Stimulated activated CD8-positive, alpha-beta memory T cell treated with anti-CD3 and anti-CD28 coated beads, Interleukin-12 subunit alpha, Interleukin-12 subunit beta, amount 100 ng/mL, for 24 hours (primary cell): ENCODE measurements at regions not wholly inside any gene's neighbourhood (a gene's known extent, or its start where the extent isn't known, plus 50 kb on each side); places are given as distances from the start of the nearest gene placed in this dataset.

Experiments used
- DNase-seq: peaks from one replicate; pipeline ENCODE4 v3.0.0-alpha.2; 2020; ENCODE audit errors: extremely low read depth

DNA sequence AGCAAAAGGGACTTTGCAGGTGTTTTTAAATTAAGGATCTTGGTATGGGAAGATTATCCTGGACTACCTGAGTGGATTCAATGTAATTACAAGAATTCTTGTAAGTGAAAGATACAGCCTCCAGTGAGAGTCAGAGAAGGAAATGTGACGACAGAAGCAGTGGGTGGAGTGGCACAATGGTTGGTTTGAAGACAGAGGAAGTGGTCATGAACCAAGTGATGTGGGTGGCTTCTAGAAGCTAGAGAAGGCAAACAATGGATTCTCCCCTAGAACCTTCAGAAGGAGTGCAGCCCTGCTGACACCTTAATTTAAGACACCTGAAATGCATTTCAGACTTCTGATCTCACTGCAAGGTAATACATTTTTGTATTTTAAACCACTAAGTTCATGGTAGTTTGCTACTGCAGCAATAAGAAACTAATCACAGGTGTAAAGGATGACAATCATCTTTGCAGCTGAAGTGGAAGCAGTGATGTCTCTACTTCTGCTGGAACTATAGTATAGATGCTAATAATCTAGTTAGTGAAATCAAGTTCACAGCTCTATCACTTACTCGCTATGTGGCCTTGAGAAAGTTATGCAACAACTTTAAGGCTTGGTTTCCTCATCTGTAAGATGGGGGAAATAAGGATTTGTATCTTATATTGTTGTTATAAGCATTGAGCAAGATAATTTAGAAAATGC lies 403.4 kb upstream of the SUCLG2 start:
- DNase-seq, result peak; percentile 16

GRCh38 chr3:68056556-68056955 lies 402.1 kb upstream of the SUCLG2 start:
- DNase-seq, result no peak

GRCh38 chr3:68055215-68055614 lies 400.8 kb upstream of the SUCLG2 start:
- no peak for DNase-seq

GRCh38 chr3:68049776-68050175 lies 395.4 kb upstream of the SUCLG2 start:
- no peak for DNase-seq

DNA sequence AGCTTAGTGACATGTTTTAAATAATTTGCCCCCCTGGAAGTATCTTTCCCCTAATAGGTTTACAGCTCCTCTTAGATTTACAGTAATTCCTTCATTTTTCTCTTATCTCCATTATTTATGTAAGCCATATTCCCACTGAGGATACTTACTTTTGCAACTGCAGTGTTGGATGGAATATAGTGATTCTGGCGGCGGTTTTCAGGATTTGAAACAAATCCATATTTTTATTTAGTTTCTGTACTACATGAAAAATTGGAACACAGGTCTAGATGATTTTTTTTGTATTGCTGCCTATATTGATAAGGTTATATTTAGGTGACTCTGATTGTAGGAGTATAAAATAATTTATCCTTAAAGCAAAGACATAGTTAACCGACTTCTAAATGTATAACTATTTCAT lies 391.6 kb upstream of the SUCLG2 start:
- DNase-seq, result no peak

- DNase-seq, result no peak
Measured at GRCh38 chr3:68033867-68034266, 379.5 kb upstream of the SUCLG2 start.

- no peak for DNase-seq
Measured at GRCh38 chr3:68032209-68032608, 377.8 kb upstream of the SUCLG2 start.

GRCh38 chr3:68025189-68025588 lies 370.8 kb upstream of the SUCLG2 start:
- DNase-seq, result no peak

- DNase-seq, result no peak
Measured at GRCh38 chr3:68019876-68020275, 365.5 kb upstream of the SUCLG2 start.

GRCh38 chr3:68018275-68018674 lies 363.9 kb upstream of the SUCLG2 start:
- no peak for DNase-seq

DNA sequence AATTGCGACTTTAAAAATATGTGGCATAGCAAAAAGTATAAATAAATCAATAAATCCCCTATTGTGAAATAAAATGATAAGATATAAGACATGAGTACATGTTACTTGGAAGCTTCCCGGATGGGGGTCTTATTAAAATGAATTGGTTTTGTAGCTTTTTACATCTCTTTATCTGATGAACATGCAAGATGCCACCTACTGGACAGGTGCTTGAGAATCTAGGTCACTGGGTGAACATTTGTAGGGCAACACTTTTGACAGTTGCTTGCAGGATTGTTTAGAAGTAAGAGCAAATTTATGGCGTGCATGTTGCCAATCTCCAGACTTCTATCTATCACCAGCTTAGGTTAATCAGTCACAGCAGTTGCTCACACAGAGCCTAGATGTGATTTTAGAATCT lies 362.7 kb upstream of the SUCLG2 start:
- no peak for DNase-seq

DNA sequence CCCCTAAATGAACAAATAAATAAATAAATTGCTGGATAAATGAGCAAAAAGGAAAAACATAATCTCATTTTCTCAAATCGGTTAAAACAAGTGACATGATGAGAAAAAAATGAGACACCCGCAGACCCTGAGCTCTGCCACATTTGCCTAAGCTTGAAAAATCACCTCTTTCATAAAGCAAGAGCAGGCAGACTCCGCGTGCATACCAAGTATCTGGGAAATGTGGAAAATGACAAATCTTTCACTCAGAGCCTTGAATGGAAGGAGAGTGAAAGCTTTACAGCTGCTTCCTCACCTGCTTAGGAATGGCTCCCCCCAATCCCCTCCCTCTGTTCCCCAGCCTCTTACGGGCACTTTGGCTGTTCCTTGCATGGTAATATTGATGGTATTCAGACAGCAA lies 355.5 kb upstream of the SUCLG2 start:
- DNase-seq, result no peak

DNA sequence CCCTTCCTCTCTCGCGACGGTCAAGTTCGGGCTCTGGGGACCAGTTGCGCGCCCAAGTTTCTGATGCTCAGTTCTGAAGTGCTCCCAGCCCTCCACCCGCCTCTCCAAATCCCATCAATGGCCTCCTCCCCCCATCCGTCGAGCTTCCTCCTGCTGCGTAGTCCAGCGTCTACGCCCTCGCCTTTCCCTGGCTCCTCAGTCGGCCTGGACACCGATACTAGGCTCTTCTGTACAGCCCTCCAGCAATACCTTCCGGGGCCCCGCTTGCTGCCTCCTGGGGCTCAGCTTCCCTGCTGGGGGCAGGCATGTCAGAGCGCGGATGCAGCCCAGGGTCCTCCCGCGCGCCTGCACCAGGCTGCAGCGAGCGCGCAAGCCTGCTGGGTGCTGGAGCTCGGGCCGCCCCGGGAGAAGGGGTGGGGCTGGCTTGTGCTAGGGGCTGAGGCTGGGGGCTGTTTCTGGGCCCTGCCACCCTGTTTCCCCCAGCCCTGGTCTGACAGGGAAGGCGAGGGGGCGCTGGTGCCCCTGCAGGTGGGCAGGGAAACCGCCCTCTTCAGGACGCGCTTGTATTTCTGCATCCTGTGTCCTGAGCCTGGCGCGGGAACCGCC lies 353.3 kb upstream of the SUCLG2 start:
- no peak for DNase-seq

- no peak for DNase-seq
Measured at GRCh38 chr3:68006646-68007045, 352.2 kb upstream of the SUCLG2 start.

GRCh38 chr3:68004091-68004490 lies 349.7 kb upstream of the SUCLG2 start:
- no peak for DNase-seq

DNA sequence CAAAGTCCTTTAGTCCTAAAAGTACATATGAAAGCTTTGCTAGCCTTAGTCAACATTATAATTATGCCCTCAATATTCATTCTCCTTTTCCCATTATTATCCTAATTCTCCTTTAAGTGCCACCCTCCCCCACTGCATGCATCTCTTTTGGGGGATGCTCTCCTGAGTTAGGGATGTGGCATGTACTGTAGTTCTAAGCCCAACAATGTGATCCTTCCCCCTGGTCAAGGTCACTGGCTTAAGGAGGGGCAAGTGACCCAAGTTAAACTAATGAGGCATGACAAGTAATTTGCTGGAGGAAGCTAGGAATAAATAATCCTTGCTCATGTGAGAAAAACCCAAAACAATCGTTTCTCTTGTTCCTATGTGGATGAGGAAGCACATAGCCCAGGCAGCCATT lies 343.9 kb upstream of the SUCLG2 start:
- no peak for DNase-seq

- no peak for DNase-seq
Measured at GRCh38 chr3:67995206-67995605, 340.8 kb upstream of the SUCLG2 start.

DNA sequence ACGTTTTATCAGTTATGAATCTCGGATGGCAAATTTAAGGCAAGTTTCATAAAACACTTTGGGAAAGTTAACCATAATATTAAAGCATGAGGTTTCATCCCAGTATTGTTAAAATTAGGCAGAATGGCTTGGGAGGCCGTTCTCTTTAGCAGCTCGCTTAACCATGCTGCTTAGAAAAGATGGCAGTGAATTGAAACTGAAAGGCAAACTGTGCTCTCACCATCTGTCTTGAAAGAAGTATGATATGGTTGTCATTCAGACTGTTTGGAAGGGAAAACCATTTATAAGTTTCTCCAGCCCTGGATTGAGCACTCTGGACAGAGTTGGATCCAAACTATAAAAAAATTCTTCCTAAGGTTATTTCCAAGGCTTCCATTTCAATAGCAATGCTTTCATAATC lies 332.3 kb upstream of the SUCLG2 start:
- no peak for DNase-seq

DNA sequence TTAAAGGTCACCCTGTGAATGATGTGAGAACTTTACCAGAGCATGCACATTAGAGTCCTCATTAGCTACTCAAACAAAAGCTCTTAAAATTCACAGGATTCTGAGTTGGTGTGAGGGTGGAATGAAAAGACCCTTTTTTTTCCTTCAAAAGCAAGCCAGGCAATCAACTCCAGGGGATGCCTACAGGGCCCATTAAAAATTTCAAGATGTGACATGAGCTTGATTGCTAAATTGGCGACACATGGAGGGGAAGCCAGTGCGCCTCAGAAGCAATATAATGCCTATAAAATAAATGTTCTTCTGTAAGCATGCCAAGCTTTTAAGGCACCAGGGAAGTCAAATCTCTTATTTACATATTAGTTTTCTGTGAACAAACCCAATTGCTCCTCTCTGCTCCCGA lies 328.8 kb upstream of the SUCLG2 start:
- no peak for DNase-seq

DNA sequence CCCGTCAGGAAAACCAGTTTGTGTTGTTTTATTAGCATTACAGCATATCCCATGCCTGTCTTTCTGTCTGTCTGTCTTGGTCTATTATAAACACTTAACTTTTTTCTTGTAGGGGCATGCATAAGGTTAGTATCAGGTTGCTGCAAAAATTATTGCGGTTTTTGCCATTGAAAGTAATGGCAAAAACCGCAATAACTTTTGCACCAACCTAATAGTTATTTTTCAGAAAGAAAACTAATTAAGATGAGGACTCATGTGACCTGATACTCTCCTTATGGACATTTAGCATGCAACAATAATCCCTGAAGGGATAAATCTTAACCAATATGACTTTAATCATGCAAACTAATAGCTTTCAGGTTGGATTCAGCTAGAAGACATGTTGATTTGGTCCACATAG lies 326.7 kb upstream of the SUCLG2 start:
- no peak for DNase-seq

- no peak for DNase-seq
Measured at GRCh38 chr3:67979342-67979741, 324.9 kb upstream of the SUCLG2 start.

- no peak for DNase-seq
Measured at GRCh38 chr3:67977762-67978161, 323.4 kb upstream of the SUCLG2 start.

DNA sequence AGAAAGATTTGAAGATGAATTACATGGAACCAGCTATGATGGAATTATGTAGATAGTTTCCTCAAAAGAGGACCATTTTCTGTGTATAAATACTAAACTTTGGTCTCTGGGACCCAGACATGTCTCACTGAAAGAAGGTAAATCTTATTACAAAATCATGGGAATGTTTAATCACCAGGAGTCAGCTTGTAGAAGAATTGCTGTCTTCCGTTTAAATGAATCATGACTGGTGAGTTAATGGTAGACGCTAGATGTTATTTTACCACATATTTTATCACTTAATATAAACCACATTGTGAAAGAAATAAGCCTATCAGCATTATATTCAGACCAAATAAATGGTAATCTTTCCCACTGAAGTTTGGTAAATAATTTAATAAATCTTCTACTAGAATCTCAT lies 322.3 kb upstream of the SUCLG2 start:
- no peak for DNase-seq

DNA sequence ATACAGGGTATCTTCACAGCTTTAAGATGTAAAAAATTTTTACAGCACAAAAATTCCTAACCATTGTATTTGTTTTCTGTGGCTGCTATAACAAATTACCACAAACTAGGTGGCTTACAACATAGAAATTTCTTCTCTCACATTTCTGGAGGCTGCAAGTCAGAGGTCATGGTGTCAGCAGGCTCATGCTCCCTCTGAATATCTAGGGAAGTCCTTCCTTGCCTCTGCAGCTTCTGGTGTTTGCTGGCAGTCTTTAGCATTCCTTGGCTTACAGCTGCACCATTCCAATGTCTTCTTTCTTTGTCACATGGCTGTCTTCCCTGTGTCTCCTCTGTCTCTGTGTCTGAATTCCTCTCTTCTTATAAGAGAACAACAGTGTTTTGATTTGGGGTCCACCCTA lies 310.2 kb upstream of the SUCLG2 start:
- no peak for DNase-seq
